GM20431 (cell line): ENCODE measurements at regions not wholly inside any gene's neighbourhood (a gene's known extent, or its start where the extent isn't known, plus 50 kb on each side); places are given as distances from the start of the nearest gene placed in this dataset.
"Not testable (repeated sequence)": the region's sequence is repeated elsewhere in the genome, so short reads cannot be mapped to it uniquely, and the experiment has no call there.

ENCODE experiments used
- in situ Hi-C: fragments of 300-500 bp; cut with MseI, MboI; formaldehyde crosslinking; loops from one replicate; pipeline ENCODE4 v1.15.0; 2020; ENCODE audit warnings: low sequenced_read_pairs; ENCODE audit not compliant: unreplicated experiment

DNA sequence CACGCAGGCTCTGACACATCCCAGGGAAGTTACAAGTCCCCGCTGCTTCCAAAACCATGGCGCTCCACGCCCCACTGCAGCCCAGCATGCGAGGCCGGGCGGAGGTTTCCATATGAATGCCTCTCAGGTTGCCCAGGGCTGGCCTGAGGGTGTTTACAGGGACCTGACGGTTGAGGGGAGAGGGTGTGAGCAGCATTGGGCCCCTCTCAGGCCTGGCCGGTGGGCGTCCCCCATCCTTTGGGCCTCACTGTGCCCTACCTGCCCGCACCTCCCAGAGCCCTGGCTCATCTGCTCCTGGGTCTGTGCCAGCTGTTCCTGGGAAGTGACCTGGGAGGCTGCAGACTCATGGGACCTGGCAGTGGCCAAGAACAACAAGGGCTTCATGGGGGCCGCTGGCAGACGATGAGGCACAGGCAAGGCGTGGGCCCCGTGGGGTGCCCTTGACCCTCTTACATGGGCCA lies 173.5 kb downstream of the C16orf95 start:
- in situ Hi-C loops, result no loop called here

DNA sequence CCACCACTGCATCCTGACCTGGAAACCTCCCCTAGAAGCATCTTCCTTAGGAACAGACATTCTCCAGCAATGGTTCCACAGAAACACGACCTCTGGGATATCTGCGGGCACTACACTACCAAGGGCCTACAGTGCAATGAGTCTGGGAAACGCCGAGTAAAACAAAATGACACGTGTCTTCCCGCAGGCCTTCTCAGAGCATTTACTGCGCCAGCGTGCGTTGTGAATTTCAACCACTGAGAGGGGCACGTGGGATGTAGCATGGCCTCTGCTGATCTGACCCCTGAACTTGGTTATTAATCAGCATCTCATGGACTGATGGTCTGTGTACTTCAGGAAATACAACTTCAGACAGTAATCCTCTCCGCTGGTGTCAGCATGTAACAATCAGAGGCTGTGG lies 173.0 kb downstream of the C16orf95 start:
- in situ Hi-C loops, result no loop called here

DNA sequence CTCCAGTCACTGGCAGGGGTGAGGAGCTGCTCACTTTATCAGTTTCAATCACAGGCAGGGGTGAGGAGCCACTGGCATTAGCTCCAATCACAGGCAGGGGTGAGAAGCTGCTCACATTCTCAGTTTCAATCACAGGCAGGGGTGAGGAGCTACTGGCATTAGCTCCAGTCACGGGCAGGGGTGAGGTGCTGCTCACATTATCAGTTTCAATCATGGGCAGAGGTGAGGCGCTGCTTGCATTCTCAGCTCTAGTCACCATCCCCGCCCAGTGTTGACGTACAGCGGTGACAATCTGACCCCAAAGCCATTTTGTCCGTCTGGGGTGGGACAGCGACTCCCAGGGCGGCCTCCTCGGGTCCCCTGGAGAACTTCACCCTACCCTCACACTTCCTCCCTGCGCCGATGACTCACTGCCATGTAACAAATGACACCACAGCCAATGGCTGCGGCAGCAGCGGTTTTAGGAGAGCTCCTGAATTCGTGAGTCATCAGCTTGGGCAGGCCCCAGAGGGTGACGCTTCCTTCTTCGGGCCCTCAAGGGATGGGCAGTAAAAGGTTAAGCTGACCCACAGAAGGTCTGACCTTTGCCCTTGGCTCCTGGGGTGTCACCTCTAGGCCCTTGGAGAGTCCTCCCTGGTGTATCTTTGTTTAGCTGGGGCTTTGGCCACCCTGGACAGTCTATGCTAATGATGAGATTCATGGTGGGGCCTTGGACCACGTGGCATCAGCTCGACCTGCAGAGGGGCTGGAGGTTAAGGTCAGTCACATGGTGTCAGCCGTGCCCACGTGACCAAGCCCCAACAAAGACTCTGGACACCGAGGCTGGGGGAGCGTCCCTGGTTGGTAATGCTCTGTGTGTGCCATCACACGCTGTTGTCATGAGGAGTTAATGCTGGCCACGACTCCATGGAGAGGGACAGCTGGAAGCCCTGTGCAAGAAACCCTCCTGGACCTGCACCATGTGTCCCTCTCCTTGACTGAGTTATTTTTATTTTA lies 171.7 kb downstream of the C16orf95 start:
- in situ Hi-C loops, result no loop called here

DNA sequence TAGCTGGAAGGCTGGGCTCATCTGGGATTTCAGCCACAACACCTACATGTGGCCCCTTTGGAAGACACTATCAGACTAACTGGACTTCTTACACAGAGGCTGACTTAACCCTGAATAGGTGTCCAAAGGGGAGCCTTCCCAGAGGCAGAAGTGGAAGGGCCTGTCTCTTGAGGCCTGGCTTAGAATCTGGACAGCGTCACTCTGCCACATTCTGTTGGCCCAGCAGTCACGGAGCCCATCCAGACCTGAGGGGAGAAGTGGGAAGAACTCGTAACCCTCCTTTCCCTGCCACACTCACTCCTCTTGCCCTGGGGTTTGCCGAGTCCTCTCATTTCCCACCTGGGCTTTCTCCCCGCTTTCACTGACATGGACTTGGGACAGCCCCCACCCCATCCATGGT lies 170.5 kb downstream of the C16orf95 start:
- in situ Hi-C loops, result no loop called here

DNA sequence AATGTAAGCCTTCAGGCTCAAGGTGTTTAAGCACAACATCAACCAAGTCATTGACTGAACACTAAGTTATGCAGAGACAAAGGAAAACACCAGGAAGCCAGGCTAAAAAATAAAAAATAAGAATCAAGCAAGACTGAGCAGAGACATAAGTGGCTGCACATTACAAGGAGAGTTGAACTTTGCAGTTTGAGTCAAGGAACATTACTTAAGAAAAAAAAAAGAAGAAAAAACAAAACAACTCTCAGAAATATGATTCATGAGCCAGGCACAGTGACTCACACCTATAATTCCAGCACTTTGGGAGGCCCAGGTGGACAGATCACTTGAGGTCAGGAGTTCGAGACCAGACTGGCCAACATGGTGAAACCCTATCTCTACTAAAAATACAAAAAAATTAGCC lies 168.1 kb downstream of the C16orf95 start:
- in situ Hi-C loops, result no loop called here

DNA sequence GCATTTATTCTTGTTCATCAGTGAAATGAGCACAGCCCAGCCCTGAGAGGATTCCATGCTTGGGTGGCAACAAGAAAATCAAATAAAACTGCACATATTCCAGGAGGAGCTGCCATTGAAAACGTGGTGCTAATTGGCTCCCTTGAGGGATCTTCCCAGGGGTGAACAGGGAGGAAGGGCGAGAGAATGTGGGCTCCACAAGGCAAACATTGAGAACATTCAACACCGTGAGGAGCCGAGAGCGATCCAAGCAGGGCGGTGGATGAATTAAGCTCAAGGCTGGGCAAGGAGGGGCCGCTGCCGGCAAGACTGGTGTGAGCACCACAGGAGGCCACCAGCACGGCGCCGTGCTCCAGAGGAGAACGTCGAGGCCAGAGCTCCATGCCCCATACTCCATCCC lies 166.9 kb downstream of the C16orf95 start:
- in situ Hi-C loops, result no loop called here

DNA sequence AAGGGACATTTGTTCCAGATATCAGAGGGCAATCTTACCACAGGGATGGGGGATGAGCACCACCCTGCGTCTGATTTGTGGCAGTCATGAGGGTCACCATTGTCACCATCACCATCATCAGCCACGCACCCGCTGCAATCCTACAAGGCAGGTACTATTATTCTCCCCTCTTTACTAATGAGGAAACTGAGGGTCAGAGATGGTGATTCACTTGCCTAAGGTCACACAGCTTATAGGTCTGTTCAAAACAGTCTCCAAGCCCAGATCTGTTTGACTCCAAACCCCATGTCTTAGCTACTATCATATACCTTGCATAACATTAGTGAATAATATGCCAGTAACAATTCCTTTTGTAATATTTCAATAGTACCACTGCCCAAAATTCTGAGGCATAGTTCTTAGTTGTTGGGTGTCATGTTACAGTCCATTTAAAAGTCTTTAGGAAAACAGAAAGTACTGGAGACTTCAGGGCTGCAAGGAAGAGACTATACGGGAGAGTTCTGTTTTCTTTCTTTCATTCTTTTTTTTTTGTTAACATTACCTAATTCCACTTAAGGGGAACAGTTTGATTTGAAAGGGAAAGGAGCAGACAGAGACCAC lies 166.4 kb downstream of the C16orf95 start:
- in situ Hi-C loops, result no loop called here

DNA sequence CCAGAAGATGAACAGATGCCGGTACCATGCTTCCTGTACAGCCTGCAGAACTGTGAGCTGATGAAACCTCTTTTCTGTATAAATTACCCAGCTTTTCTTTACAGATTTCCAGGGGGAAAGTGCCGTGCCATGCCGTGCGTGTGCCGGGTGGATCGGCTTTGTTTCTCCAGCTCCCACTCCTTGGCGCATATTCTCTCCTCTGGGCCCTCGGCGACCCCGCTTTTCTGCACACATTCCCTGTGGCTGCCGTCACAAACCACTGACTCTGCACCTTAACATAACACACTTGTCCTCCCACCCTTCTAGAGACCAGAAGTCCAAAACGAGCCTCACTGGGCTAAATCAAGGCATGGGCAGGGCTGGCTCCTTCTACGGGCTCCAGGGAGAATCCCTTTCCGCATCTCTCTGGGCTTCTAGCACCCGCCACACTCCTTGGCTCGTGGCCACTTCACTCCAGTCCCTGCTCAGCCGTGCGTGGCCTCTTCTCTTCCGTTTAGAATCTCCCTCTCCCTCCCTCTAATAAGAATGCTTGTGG lies 164.9 kb downstream of the C16orf95 start:
- in situ Hi-C loops, result no loop called here

DNA sequence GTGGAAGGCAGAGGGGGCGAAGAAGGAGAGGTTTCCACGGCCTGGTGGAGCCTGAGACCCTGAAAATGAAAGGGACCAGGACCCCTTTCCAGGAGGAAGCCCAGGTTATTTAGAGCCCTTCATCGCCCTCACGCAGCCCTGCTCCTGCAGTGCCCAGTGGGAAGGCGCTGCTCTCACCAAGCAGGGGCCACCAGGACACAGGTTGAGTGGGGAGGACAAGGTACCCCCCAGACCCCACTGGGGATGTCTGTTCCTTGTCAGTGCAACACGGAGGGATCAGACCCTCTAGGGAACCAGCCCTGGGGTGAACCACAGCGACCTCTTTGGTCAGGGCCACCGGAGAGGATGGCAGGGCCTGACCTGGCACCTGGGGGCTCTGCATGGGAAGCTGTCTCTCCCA lies 163.9 kb downstream of the C16orf95 start:
- in situ Hi-C loops, result no loop called here

DNA sequence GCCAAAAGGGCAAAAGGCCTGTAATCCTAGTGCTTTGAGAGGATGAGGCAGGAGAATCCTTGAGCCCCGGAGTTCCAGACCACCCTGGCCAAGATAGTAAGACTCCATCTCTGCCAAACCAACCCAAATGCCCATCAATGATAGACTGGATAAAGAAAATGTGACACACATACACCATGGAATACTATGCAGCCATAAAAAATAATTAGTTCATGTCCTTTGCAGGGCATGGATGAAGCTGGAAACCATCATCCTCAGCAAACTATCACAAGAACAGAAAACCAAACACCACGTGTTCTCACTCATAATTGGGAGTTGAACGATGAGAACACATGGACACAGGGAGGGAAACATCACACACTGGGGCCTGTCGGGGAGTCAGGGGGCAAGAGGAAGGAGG lies 161.9 kb downstream of the C16orf95 start:
- in situ Hi-C loops, result not testable (repeated sequence)

DNA sequence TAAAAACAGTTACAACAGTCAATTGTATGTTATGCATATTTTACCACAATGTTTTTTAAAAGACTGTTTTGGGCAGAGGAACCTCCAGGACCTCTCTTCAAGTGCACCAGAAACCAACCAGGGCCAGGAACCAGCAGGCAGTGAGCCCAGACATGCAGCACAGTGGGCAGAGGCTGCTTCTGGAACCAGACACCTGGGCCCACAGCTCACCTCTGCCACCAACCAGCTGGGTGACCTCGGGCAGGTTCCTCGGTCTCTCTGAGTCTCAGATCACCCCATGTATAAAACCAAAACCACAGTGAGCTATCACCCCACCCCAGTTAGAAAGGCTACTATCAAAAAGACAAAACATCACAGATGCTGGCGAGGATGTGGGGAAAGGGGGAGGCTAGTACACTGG lies 161.0 kb downstream of the C16orf95 start:
- in situ Hi-C loops, result no loop called here

DNA sequence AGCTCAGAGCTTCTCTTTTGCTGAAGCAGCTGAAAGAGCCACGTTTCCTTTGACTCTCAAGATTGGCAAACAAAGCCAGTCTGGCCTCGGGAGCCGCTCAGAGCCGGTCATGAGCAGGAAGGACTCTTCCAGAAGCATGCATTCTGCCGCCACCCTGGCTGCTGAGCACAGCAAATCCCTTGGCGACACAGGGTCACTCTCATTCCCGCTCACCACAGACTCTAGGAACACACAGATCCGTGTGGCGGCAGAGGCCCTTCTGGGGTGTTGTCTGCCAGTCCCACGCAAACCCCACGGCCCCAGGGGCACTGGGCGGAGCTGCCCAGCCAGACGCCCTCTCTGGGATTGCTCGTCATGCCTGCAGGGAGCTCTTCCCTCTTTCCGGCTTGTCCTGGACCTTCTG lies 157.0 kb downstream of the C16orf95 start:
- in situ Hi-C loops, result no loop called here

DNA sequence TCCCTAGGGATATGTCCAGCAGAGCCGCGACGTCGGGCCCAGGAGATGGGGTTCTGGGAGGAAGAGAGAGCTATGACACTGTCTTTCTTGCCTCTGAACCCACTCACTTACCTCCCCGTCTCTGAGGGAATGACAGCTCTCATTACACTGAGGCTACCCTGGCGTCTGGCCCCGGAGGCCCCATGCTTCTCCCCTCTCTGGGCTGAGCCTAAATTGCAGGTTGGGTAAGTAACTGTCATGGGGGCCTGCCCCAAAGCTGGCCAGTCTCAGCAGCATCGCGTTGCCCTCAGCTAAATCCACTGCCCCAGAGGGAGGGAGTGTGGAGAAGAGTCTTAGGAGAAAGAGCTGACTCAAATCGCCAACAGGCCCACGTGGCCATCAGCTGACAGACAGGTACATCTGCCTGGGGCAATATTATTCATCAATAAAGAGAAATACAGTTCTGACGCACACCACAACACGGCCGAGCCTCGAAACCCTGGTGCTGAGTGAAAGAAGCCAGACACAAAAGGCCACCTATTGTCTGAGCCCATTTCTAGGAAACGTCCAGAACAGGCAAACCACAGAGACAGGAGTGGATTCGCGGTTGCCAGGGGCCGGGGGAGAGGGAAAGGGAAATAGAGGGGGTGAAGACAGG lies 156.4 kb downstream of the C16orf95 start:
- in situ Hi-C loops, result no loop called here

DNA sequence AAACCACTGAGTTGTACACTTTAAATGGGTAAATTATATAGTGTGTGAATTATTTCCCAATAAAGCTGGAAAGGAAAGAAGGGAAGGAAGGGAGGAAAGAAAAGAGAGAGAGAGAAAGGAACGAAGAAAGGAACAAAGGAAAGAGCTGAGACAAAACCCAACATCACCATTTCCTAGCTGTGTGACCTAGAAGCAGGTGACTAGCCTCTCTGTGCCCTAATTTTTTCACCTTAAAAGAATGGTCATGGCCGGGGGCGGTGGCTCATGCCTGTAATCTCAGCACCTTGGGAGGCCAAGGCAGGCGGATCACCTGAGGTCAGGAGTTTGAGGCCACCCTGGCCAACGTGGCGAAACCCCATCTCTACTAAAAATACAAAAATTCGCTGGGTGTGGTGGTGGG lies 155.8 kb downstream of the C16orf95 start:
- in situ Hi-C loops, result not testable (repeated sequence)

DNA sequence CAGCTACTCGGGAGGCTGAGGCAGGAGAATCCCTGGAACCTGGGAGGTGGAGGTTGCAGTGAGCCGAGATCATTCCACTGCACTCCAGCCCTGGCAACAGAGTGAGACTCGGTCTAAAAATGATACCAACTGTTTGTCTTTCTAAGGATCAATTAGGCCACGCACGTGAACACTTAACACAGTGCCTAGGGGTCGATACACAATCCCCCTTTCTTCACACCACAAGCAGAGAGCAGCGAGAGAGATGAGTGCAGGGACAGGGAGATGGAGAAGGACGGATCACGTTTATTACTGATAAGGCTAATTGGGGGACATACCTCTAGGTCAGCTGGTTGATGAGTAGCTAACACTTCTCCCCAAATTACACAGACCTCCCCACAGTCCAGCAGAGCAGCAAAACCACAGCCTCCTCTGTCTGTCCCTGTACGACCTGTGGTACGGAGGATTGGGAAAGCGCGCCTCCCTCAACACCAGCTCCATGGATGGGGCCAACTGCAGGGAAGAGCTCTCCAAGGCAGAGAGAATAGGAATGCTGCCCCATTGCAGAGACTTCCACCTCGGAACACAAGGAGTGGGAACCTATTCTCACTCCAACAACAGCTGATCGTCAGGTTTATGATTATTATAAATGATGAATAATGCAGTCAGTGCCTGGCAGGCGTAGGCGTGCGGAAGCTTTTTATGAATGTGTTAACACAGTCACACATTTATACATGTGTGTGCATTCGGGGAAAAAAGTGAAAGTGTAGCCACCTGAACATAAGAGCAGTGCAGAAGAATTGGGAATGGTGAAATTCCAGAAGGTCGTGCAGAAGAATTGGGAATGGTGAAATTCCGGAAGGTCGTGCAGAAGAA lies 155.1 kb downstream of the C16orf95 start:
- in situ Hi-C loops, result no loop called here

DNA sequence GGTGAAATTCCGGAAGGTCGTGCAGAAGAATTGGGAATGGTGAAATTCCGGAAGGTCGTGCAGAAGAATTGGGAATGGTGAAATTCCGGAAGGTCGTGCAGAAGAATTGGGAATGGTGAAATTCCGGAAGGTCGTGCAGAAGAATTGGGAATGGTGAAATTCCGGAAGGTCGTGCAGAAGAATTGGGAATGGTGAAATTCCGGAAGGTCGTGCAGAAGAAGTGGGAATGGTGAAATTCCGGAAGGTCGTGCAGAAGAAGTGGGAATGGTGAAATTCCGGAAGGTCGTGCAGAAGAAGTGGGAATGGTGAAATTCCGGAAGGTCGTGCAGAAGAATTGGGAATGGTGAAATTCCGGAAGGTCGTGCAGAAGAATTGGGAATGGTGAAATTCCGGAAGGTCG lies 154.4 kb downstream of the C16orf95 start:
- in situ Hi-C loops, result not testable (repeated sequence)

DNA sequence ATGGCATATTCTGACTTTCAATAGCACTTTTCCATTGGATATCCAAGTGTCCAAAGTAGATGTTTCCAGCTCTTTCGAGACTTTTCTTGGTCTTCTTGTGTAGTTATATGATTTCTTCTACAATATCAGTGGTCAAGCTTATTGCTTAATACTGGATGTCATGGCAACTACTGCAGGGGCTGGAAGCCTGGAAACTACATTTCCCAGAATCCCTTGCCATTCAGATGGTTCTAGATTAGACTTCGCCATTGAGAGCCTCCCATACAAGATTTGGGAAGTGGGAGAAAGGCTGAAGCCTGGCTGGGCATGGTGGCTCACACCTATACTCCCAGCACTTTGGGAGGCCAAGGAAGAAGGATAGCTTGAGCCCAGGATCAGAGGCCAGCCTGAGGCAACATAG lies 153.6 kb downstream of the C16orf95 start:
- in situ Hi-C loops, result no loop called here

DNA sequence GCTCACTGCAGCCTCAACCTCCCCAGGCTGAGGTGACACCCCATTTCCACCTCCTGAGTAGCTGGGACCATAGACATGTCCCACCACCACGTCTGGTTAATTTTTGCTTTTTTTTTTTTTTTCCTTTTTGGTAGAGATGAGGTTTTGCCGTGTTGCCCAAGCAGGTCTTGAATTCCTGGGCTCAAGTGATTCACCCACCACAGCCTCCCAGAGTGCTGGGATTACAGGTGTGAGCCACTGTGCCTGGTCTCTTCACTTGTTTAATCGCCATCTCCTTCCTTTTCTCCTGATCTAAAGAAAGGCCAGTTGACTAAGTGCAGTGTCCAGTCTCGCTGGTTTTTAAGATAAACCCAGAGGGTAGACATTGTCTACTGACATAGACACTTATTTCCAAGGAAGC lies 152.0 kb downstream of the C16orf95 start:
- in situ Hi-C loops, result no loop called here

DNA sequence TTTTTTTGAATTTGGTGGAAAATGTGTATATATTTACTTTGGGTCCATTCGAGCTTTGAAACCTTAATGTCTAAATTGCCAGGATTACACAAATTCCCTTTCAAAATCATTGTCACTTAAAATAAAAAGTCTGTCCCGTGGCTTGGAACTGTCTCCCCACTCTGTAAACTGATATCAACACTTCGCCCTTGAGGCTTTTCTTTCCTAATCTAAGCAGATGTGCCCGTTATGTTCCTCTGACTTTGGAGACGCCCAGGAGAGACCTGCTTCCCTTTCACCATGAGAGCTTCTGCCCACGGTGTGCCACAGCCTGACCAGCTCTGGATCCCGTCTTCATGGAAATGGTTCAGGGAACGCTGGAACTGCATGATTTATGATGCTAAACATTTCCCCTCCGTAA lies 151.3 kb downstream of the C16orf95 start:
- in situ Hi-C loops, result no loop called here

DNA sequence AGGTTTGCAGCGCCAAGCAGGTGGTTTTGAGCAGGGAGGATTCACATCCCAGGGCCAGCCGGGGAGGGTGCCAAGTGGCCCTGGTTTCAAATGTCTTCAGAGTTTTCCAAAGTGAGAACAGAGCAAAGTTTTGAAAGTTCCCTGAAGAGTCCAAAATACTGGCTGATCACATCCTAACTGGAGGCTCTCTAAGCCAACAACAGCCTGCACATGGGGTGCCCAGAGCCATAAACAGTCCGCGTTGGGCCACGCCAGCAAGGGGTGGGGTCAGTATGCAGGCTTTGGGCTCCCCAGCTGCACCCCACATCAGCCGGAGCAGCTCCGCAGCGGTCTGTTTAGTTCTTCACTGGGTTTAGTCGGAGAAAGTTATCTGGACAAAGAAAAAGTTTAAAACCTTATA lies 150.9 kb downstream of the C16orf95 start:
- in situ Hi-C loops, result no loop called here
